ENCODE measurements at regions not wholly inside any gene's neighbourhood (a gene's known extent, or its start where the extent isn't known, plus 50 kb on each side); places are given as distances from the start of the nearest gene placed in this dataset.

- TF ChIP-seq EZH2 (IDR thresholded peaks at IDR 0.05; ENCODE audit: borderline replicate concordance, insufficient read depth, low read depth, low read length, poor library complexity, severe bottlenecking) (no peak), CTCF (IDR thresholded peaks at IDR 0.05) (no peak)
Observed at GRCh38 chr6:44036699-44037101, 90.6 kb downstream of the MRPL14 start.

Data from B cell (primary cell).